ENCODE measurements at regions not wholly inside any gene's neighbourhood (a gene's known extent, or its start where the extent isn't known, plus 50 kb on each side); places are given as distances from the start of the nearest gene placed in this dataset.

DNA sequence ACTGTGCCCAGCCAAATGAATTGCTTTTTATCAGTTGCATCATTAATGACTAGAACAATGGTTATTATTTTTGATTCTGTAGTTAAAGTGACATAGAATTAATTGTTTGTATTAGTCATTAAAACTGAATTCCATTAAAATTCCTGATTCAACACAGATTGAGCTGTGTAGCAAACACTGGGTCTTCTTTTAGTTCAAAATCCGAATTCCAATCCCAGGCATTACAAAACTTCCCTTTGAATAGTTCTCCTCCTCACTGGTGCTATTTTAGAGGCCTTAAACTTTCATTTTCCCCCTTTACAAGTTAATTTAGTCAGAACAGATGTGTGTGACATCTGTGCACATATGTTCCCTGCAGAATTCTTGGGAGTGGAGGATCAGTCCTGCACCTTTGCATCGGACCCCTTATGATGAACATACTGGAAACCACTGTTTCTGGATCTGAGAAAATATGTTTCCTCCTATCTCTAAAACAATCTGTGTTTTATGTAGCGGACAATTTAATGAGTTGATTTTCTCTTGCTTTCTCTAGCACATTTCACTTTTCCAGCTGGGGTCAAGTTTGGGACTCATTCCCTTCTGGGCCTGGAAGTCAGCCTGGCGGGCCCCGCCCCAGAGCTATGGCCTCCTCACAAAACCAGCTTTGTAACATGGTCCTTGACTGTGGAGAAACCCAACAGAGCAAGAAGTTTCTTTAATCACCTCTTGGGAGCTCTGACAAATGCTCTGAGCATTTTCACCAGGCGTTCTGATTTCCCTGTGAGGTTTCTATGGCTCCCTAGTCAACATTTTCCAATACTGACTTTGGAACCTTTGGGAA is 87.9 kb upstream of the MAMDC2 start:
- FAIRE-seq (no peak), DNase-seq (ENCODE audit: insufficient read length, low spot score) (no peak)
- TF ChIP-seq SPI1 (IDR thresholded peaks at IDR 0.05; ENCODE audit: low read depth, low read length) (no peak), POU2F2 (IDR thresholded peaks at IDR 0.05; ENCODE audit: low read depth, low read length) (no peak), POLR2AphosphoS5 (IDR thresholded peaks at IDR 0.05; ENCODE audit: low read depth, low read length) (no peak), POLR2A (IDR thresholded peaks at IDR 0.05; ENCODE audit: low read depth, low read length) (no peak), TAF1 (IDR thresholded peaks at IDR 0.05; ENCODE audit: low read depth, low read length) (no peak), PAX5 (IDR thresholded peaks at IDR 0.05; ENCODE audit: insufficient read depth, low read length, severe bottlenecking) (no peak)

DNA sequence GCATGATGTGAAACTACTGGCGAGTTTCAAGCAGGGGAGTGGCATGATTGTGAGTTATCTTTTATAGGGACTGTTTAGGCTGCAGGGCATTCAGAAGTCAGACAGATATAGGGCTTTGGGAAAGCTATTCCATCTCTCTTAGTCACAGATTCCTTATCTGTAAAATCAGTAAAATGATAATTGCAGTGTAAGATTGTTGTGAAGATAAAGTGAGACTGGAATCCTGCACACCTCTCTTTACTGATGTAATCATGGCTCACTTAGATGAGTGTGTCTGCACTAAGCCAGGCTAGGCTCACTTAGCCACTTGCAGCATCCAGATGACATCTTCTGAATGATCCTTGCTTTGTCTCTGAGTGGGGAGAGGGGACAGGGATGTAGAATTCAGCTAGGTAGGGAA is 81.8 kb upstream of the MAMDC2 start:
- no peak for DNase-seq (ENCODE audit: insufficient read length, low spot score)
- TF ChIP-seq POLR2A (IDR thresholded peaks at IDR 0.05; ENCODE audit: low read depth, low read length) (no peak), SPI1 (IDR thresholded peaks at IDR 0.05; ENCODE audit: low read depth, low read length) (no peak), POU2F2 (IDR thresholded peaks at IDR 0.05; ENCODE audit: low read depth, low read length) (no peak), PAX5 (IDR thresholded peaks at IDR 0.05; ENCODE audit: insufficient read depth, low read length, severe bottlenecking) (no peak)
- no peak for FAIRE-seq

DNA sequence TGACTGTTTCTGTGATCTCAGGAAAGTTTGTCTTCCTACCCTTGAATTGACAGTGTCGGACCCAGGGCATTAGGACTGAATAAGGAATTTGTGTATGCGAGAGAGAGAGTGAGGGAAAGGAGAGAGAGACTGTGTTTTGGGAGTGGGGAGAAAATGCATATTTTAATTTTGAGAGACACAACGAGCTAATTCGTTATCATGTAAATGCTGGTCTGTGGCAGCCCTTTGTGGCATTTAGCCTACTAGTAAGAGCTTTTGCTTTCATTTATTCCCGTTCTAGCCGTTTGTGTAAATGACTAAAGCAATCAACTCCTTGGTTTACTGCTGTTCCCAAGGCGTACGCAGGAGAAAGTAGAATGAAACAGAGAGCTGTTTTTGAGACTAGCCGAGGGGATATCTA is 79.8 kb upstream of the MAMDC2 start:
- FAIRE-seq: no peak
- no peak for DNase-seq (ENCODE audit: insufficient read length, low spot score)
- TF ChIP-seq SPI1 (IDR thresholded peaks at IDR 0.05; ENCODE audit: low read depth, low read length): no peak
- TF ChIP-seq TAF1 (IDR thresholded peaks at IDR 0.05; ENCODE audit: low read depth, low read length): no peak
- no peak for TF ChIP-seq PAX5 (IDR thresholded peaks at IDR 0.05; ENCODE audit: insufficient read depth, low read length, severe bottlenecking)
- TF ChIP-seq POLR2A (IDR thresholded peaks at IDR 0.05; ENCODE audit: low read depth, low read length): no peak
- TF ChIP-seq POU2F2 (IDR thresholded peaks at IDR 0.05; ENCODE audit: low read depth, low read length): no peak
- TF ChIP-seq POLR2AphosphoS5 (IDR thresholded peaks at IDR 0.05; ENCODE audit: low read depth, low read length): no peak

GRCh38 chr9:69964446-69964845 is 79.2 kb upstream of the MAMDC2 start:
- FAIRE-seq (no peak), DNase-seq (ENCODE audit: insufficient read length, low spot score) (no peak)
- TF ChIP-seq SPI1 (IDR thresholded peaks at IDR 0.05; ENCODE audit: low read depth, low read length) (no peak), TAF1 (IDR thresholded peaks at IDR 0.05; ENCODE audit: low read depth, low read length) (no peak), POLR2AphosphoS5 (IDR thresholded peaks at IDR 0.05; ENCODE audit: low read depth, low read length) (no peak), PAX5 (IDR thresholded peaks at IDR 0.05; ENCODE audit: insufficient read depth, low read length, severe bottlenecking) (no peak), POLR2A (IDR thresholded peaks at IDR 0.05; ENCODE audit: low read depth, low read length) (no peak)

GRCh38 chr9:69965416-69966145 is 78.1 kb upstream of the MAMDC2 start:
- DNase-seq (ENCODE audit: insufficient read length, low spot score) (no peak), FAIRE-seq (no peak)
- TF ChIP-seq SPI1 (IDR thresholded peaks at IDR 0.05; ENCODE audit: low read depth, low read length): no peak
- TF ChIP-seq PAX5 (IDR thresholded peaks at IDR 0.05; ENCODE audit: insufficient read depth, low read length, severe bottlenecking): no peak
- no peak for TF ChIP-seq POLR2AphosphoS5 (IDR thresholded peaks at IDR 0.05; ENCODE audit: low read depth, low read length)
- TF ChIP-seq TAF1 (IDR thresholded peaks at IDR 0.05; ENCODE audit: low read depth, low read length): no peak
- no peak for TF ChIP-seq POLR2A (IDR thresholded peaks at IDR 0.05; ENCODE audit: low read depth, low read length)
- TF ChIP-seq POU2F2 (IDR thresholded peaks at IDR 0.05; ENCODE audit: low read depth, low read length): no peak

- no peak for TF ChIP-seq SPI1 (IDR thresholded peaks at IDR 0.05; ENCODE audit: low read depth, low read length)
- no peak for TF ChIP-seq POU2F2 (IDR thresholded peaks at IDR 0.05; ENCODE audit: low read depth, low read length)
- TF ChIP-seq POLR2A (IDR thresholded peaks at IDR 0.05; ENCODE audit: low read depth, low read length): no peak
- no peak for TF ChIP-seq PAX5 (IDR thresholded peaks at IDR 0.05; ENCODE audit: insufficient read depth, low read length, severe bottlenecking)
- TF ChIP-seq TAF1 (IDR thresholded peaks at IDR 0.05; ENCODE audit: low read depth, low read length): no peak
- no peak for TF ChIP-seq POLR2AphosphoS5 (IDR thresholded peaks at IDR 0.05; ENCODE audit: low read depth, low read length)
- DNase-seq (ENCODE audit: insufficient read length, low spot score): no peak
- no peak for FAIRE-seq
Measured at GRCh38 chr9:69967344-69967743, 76.3 kb upstream of the MAMDC2 start.

GRCh38 chr9:69970001-69970533 is 73.6 kb upstream of the MAMDC2 start:
- FAIRE-seq: no peak
- no peak for DNase-seq (ENCODE audit: insufficient read length, low spot score)

DNA sequence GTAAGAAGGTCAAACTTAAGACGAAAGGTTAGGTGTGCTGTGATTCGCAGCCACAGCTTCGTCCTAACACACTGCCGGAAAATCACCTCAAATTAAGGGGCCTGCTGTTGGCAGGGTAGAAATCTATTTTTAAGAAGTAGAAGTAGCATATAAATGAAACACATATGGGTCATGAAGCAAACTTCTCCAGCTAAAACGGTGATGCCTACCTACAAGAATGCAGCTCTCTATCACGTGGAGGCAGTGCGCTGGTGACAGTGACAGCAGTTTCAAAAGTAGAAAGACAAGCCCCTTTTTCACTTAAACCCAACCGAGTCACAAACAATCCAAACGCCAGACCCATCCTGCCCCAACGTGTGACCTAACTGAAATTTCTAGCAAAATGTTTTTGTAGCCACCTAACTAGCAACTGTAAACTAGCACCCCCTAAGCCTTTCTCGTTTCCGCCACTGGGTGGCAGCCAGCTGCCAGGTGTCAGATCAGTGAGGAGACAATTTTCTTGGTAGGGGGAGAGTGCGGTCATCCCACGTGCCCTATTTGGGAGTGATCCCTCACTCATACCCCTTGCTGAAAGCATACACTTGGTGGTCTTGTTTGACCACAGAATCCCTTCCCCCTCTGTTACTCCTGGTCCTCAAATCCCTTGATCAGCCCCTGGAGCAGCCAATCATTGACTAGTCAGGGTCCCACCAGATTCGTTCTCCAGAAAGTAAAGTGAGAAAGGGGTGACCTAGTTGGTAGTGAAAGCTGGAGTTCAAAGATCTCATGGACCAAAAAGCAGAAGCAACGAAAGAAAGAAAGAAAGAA is 71.8 kb upstream of the MAMDC2 start:
- no peak for TF ChIP-seq POU2F2 (IDR thresholded peaks at IDR 0.05; ENCODE audit: low read depth, low read length)
- TF ChIP-seq SPI1 (IDR thresholded peaks at IDR 0.05; ENCODE audit: low read depth, low read length): no peak
- FAIRE-seq: peak; percentile 69

More at GRCh38 chr9:69970001-69970533, 73.6 kb upstream of the MAMDC2 start:
- TF ChIP-seq TAF1 (IDR thresholded peaks at IDR 0.05; ENCODE audit: low read depth, low read length) (no peak), PAX5 (IDR thresholded peaks at IDR 0.05; ENCODE audit: insufficient read depth, low read length, severe bottlenecking) (no peak), POLR2AphosphoS5 (IDR thresholded peaks at IDR 0.05; ENCODE audit: low read depth, low read length) (no peak), SPI1 (IDR thresholded peaks at IDR 0.05; ENCODE audit: low read depth, low read length) (no peak), POU2F2 (IDR thresholded peaks at IDR 0.05; ENCODE audit: low read depth, low read length) (no peak), POLR2A (IDR thresholded peaks at IDR 0.05; ENCODE audit: low read depth, low read length) (no peak)

DNA sequence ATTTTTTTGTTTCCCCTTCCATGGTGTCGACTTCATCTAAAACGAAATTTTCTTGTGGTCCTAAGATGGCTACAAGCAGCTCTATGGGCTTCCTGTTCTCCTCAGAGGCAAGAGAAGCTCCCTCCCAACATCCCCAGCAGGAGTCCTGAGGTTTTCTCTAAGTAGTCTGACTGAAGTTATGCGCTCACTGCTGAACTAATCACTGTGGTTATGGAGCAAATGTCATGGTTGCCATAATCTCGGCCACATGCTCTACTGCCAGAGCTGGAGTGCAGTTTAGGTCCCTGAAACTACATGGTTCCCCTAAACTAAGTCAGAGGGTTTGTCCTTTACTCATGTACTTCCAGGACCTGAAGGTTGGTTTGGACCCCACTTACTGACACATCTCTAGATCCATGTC is 68.0 kb upstream of the MAMDC2 start:
- DNase-seq (ENCODE audit: insufficient read length, low spot score) (no peak), FAIRE-seq (no peak)
- no peak for TF ChIP-seq SPI1 (IDR thresholded peaks at IDR 0.05; ENCODE audit: low read depth, low read length)
- TF ChIP-seq TAF1 (IDR thresholded peaks at IDR 0.05; ENCODE audit: low read depth, low read length): no peak
- TF ChIP-seq PAX5 (IDR thresholded peaks at IDR 0.05; ENCODE audit: insufficient read depth, low read length, severe bottlenecking): no peak
- TF ChIP-seq POU2F2 (IDR thresholded peaks at IDR 0.05; ENCODE audit: low read depth, low read length): no peak
- TF ChIP-seq POLR2A (IDR thresholded peaks at IDR 0.05; ENCODE audit: low read depth, low read length): no peak
- no peak for TF ChIP-seq POLR2AphosphoS5 (IDR thresholded peaks at IDR 0.05; ENCODE audit: low read depth, low read length)

More for the DNA sequence above, 71.8 kb upstream of the MAMDC2 start:
- peak; percentile 26 for DNase-seq (ENCODE audit: insufficient read length, low spot score)
